T-cell (primary cell): ENCODE measurements at regions not wholly inside any gene's neighbourhood (a gene's known extent, or its start where the extent isn't known, plus 50 kb on each side); places are given as distances from the start of the nearest gene placed in this dataset.

Experiments
- ATAC-seq, 4 experiments: fragments of 200-7000 bp in 3 of 4; fragments of 150-1000 bp in 1 of 4; cut with Tn5 transposase; replicated peaks in 1 of 4; 1 replicate in 3 of 4; 2 replicates in 1 of 4; pipeline ENCODE4 v1.10.0; 2021; ENCODE audit warnings: moderate library complexity in 3 of 4, mild to moderate bottlenecking in 2 of 4, moderate number of reproducible peaks in 1 of 4
- CTCF ChIA-PET, 2 donors: fragments of 300-600 bp; sonication (Branson Sonifier 250); formaldehyde crosslinking; loops; one replicate each; lab custom pipeline; 2022; ENCODE audit warnings: antibody characterized with exemption in 2 of 2; lab: Charles Lee
- POLR2A ChIA-PET, 2 donors: fragments of 300-600 bp; sonication (Branson Sonifier 250); formaldehyde crosslinking; loops; one replicate each; lab custom pipeline; 2022; ENCODE audit warnings: antibody characterized with exemption in 2 of 2; lab: Charles Lee
- DNase-seq, 35 experiments: peaks; one replicate each; pipeline versions ENCODE4 v3.0.0 to v3.0.0-alpha.2; 2013 to 2023
- H3K27ac ChIP-seq: one replicate; pipeline ENCODE4 v1.5.1; 2013; ENCODE audit warnings: low read length
- H3K27me3 ChIP-seq, 2 experiments: replicated peaks in 1 of 2; 1 replicate in 1 of 2; 2 replicates in 1 of 2; pipeline versions ENCODE4 v1.6.1 to v1.7.0; 2013; ENCODE audit warnings: low read length in 1 of 2, mixed read lengths in 1 of 2; ENCODE audit not compliant: control insufficient read depth in 2 of 2, insufficient read depth in 2 of 2; ENCODE audit errors: extremely low read depth in 1 of 2
- H3K36me3 ChIP-seq, 2 donors: 1 replicate in 1 of 2; 2 replicates in 1 of 2; pipeline versions ENCODE4 v1.6.1 to v1.7.0; 2013; ENCODE audit warnings: low read length in 1 of 2; ENCODE audit not compliant: control insufficient read depth in 2 of 2, insufficient read depth in 1 of 2; ENCODE audit errors: extremely low read depth in 1 of 2
- H3K4me1 ChIP-seq, 2 experiments: 1 replicate in 1 of 2; 2 replicates in 1 of 2; pipeline versions ENCODE4 v1.6.1 to v1.7.0; 2013; ENCODE audit warnings: low read length in 2 of 2, mixed read lengths in 1 of 2; ENCODE audit not compliant: insufficient read depth in 2 of 2, control insufficient read depth in 1 of 2; ENCODE audit errors: extremely low read depth in 1 of 2
- H3K4me3 ChIP-seq, 2 donors: 1 replicate in 1 of 2; 2 replicates in 1 of 2; pipeline versions ENCODE4 v1.5.1 to v1.7.0; 2013; ENCODE audit warnings: mild to moderate bottlenecking in 2 of 2, low read length in 1 of 2, moderate library complexity in 1 of 2; ENCODE audit not compliant: control insufficient read depth in 1 of 2; ENCODE audit errors: extremely low read depth in 1 of 2
- H3K9me3 ChIP-seq: 2 replicates; pipeline ENCODE4 v1.7.0; 2013
- H3K27ac Mint-ChIP-seq, 2 donors: one replicate each; pipeline ENCODE4 v1.8.0; 2020 to 2021; ENCODE audit warnings: mild to moderate bottlenecking in 2 of 2, mixed read lengths in 2 of 2
- H3K27me3 Mint-ChIP-seq, 2 donors: one replicate each; pipeline ENCODE4 v1.8.0; 2021 to 2022; ENCODE audit warnings: mixed read lengths in 2 of 2
- H3K36me3 Mint-ChIP-seq: one replicate; pipeline ENCODE4 v1.8.0; 2021; ENCODE audit warnings: mixed read lengths
- H3K4me1 Mint-ChIP-seq, 3 donors: one replicate each; pipeline ENCODE4 v1.8.0; 2020 to 2022; ENCODE audit warnings: mixed read lengths in 3 of 3, mild to moderate bottlenecking in 1 of 3
- H3K4me3 Mint-ChIP-seq, 3 donors: one replicate each; pipeline ENCODE4 v1.8.0; 2020 to 2022; ENCODE audit warnings: mild to moderate bottlenecking in 3 of 3, mixed read lengths in 3 of 3, moderate library complexity in 3 of 3
- H3K9me3 Mint-ChIP-seq, 3 donors: one replicate each; pipeline ENCODE4 v1.8.0; 2020 to 2022; ENCODE audit warnings: mixed read lengths in 3 of 3
- WGBS: methylation state at CpG from one replicate; pipeline ENCODE4 v1.1.5; 2013; ENCODE audit warnings: missing lambda C conversion rate; ENCODE audit not compliant: insufficient coverage; 5-methylcytosine and 5-hydroxymethylcytosine counted together

DNA sequence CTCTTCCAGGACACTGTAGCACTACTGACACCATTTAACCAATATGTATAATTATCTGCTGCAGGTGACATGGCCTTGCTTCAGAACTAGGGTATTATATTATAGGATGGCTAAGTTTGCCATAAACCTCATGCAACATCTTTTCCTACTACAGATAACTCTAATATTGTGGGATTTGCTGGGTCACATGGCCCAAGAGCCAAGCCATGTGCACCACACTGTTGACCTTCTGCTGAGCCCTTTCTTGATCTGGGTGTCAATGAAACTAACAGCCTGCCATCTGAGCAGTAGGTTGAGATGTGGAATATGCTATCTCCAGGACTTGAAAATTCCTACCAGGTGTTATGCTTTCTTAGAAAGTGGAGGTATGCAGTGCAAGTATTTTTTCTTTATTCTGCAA lies 2291.1 kb downstream of the MRPL39 start:
- Histone ChIP-seq H3K4me3 (no peak overlapping the region), H3K9me3 (no peaks in the 10 kb centered on the region), H3K4me1 (no peaks in the 10 kb centered on the region), H3K27ac (no peak overlapping the region), H3K36me3 (no peaks in the 10 kb centered on the region), H3K27me3 (no peaks in the 10 kb centered on the region)
- H3K36me3 Mint-ChIP-seq, result no peaks in the 10 kb centered on the region
- no peak for ATAC-seq
- no peak overlapping the region for H3K27ac Mint-ChIP-seq
- ChIA-PET POLR2A (no interaction called here), CTCF (no interaction called here)
- no peaks in the 10 kb centered on the region for H3K4me1 Mint-ChIP-seq
- no peaks in the 10 kb centered on the region for H3K27me3 Mint-ChIP-seq
- no peak for DNase-seq
- peaks cover 0 to 6% (median 0%) of the 10 kb centered on the region in 3 donors for H3K9me3 Mint-ChIP-seq
- no peak overlapping the region for H3K4me3 Mint-ChIP-seq

DNA sequence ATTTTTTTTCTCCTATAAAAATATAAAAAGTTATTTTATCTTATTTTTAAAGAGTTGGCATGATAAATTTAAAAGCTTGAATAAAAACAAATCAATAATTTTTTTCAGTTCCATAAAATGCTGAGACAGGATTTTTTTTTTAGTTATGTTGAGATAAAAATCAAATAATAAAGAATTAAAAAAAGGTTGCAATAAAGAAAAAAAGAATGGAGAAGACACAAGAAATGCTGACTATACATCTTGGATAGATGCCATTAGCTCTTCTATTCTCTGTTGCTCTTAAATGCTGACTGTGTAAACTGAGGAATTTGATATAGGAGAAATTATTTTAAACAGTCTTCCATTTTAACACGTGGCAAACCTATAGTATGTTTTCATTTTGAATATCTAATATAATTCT lies 2298.5 kb downstream of the MRPL39 start:
- Histone ChIP-seq H3K4me1 (no peaks in the 10 kb centered on the region), H3K36me3 (no peaks in the 10 kb centered on the region), H3K27me3 (no peaks in the 10 kb centered on the region), H3K27ac (no peak overlapping the region), H3K9me3 (no peaks in the 10 kb centered on the region), H3K4me3 (no peak overlapping the region)
- Mint-ChIP-seq H3K27me3 (no peaks in the 10 kb centered on the region), H3K4me1 (no peaks in the 10 kb centered on the region), H3K27ac (no peak overlapping the region), H3K4me3 (no peak overlapping the region), H3K9me3 (peaks cover 0 to 7% (median 5%) of the 10 kb centered on the region in 3 donors), H3K36me3 (no peaks in the 10 kb centered on the region)
- no CpG with 5 or more reads among the region's 1 CpG for WGBS
- ATAC-seq, result no peak
- ChIA-PET CTCF (interaction anchor here in 1 of 2 donors (0.5 kb wide), 1 partner anchor 738 kb away, joined by 3 read pairs; no protein-coding TSS in a partner anchor), POLR2A (no interaction called here)
- no peak for DNase-seq

- Mint-ChIP-seq H3K27ac (no peak overlapping the region), H3K9me3 (peaks cover 0 to 12% (median 2%) of the 10 kb centered on the region in 3 donors), H3K4me1 (no peaks in the 10 kb centered on the region), H3K4me3 (no peak overlapping the region), H3K36me3 (no peaks in the 10 kb centered on the region), H3K27me3 (no peaks in the 10 kb centered on the region)
- Histone ChIP-seq H3K4me3 (no peak overlapping the region), H3K9me3 (no peaks in the 10 kb centered on the region), H3K36me3 (no peaks in the 10 kb centered on the region), H3K27ac (no peak overlapping the region), H3K27me3 (no peaks in the 10 kb centered on the region), H3K4me1 (no peaks in the 10 kb centered on the region)
- POLR2A ChIA-PET, result no interaction called here
- ATAC-seq (no peak), DNase-seq (no peak)
- WGBS, result no CpG with 5 or more reads among the region's 1 CpG
- CTCF ChIA-PET, result no interaction called here
Measured at GRCh38 chr21:23307065-23307464, 2300.2 kb downstream of the MRPL39 start.

- DNase-seq, result no peak
- WGBS, result no CpG with 5 or more reads among the region's 3 CpGs
- Mint-ChIP-seq H3K4me3 (no peak overlapping the region), H3K36me3 (no peaks in the 10 kb centered on the region), H3K4me1 (no peaks in the 10 kb centered on the region), H3K9me3 (peaks cover 9 to 17% (median 17%) of the 10 kb centered on the region in 3 donors), H3K27ac (no peak overlapping the region), H3K27me3 (no peaks in the 10 kb centered on the region)
- no peak for ATAC-seq
- CTCF ChIA-PET, result no interaction called here
- H3K36me3 ChIP-seq, result no peaks in the 10 kb centered on the region
- no peak overlapping the region for H3K27ac ChIP-seq
- H3K27me3 ChIP-seq, result no peaks in the 10 kb centered on the region
- no peaks in the 10 kb centered on the region for H3K4me1 ChIP-seq
- POLR2A ChIA-PET, result no interaction called here
- no peaks in the 10 kb centered on the region for H3K9me3 ChIP-seq
- no peak overlapping the region for H3K4me3 ChIP-seq
Measured at GRCh38 chr21:23292292-23292691, 2294.1 kb downstream of the NCAM2 start.

GRCh38 chr21:23281917-23282316 lies 2283.7 kb downstream of the NCAM2 start:
- no peaks in the 10 kb centered on the region for H3K27me3 ChIP-seq
- no peaks in the 10 kb centered on the region for H3K27me3 Mint-ChIP-seq
- no peak overlapping the region for H3K4me3 Mint-ChIP-seq
- H3K27ac ChIP-seq, result no peak overlapping the region
- H3K4me1 ChIP-seq, result no peaks in the 10 kb centered on the region
- CTCF ChIA-PET, result no interaction called here
- H3K4me3 ChIP-seq, result no peak overlapping the region
- no CpG with 5 or more reads among the region's 2 CpGs for WGBS
- H3K4me1 Mint-ChIP-seq, result no peaks in the 10 kb centered on the region
- H3K36me3 ChIP-seq, result no peaks in the 10 kb centered on the region
- ATAC-seq (no peak), DNase-seq (no peak)
- no peak overlapping the region for H3K27ac Mint-ChIP-seq
- POLR2A ChIA-PET, result no interaction called here
- H3K9me3 ChIP-seq, result no peaks in the 10 kb centered on the region
- H3K9me3 Mint-ChIP-seq, result peaks cover 0 to 11% (median 5%) of the 10 kb centered on the region in 3 donors
- H3K36me3 Mint-ChIP-seq, result no peaks in the 10 kb centered on the region

GRCh38 chr21:23249760-23250159 lies 2251.6 kb downstream of the NCAM2 start:
- no CpG with 5 or more reads among the region's 1 CpG for WGBS
- H3K36me3 Mint-ChIP-seq, result no peaks in the 10 kb centered on the region
- ATAC-seq, result no peak
- no peak for DNase-seq
- POLR2A ChIA-PET, result no interaction called here
- H3K27ac Mint-ChIP-seq, result no peak overlapping the region
- H3K4me3 Mint-ChIP-seq, result no peak overlapping the region
- no peaks in the 10 kb centered on the region for H3K4me1 Mint-ChIP-seq
- no peaks in the 10 kb centered on the region for H3K4me1 ChIP-seq
- CTCF ChIA-PET, result no interaction called here
- H3K9me3 Mint-ChIP-seq, result peaks cover 0 to 9% (median 8%) of the 10 kb centered on the region in 3 donors
- H3K4me3 ChIP-seq, result no peak overlapping the region
- H3K27me3 Mint-ChIP-seq, result no peaks in the 10 kb centered on the region
- H3K9me3 ChIP-seq, result no peaks in the 10 kb centered on the region
- H3K27ac ChIP-seq, result no peak overlapping the region
- H3K27me3 ChIP-seq, result no peaks in the 10 kb centered on the region
- no peaks in the 10 kb centered on the region for H3K36me3 ChIP-seq

- Histone ChIP-seq H3K4me3 (no peak overlapping the region), H3K9me3 (no peaks in the 10 kb centered on the region), H3K27me3 (no peaks in the 10 kb centered on the region), H3K36me3 (no peaks in the 10 kb centered on the region), H3K27ac (no peak overlapping the region), H3K4me1 (no peaks in the 10 kb centered on the region)
- H3K9me3 Mint-ChIP-seq, result peaks cover 4 to 8% (median 6%) of the 10 kb centered on the region in 3 donors
- H3K4me3 Mint-ChIP-seq, result no peak overlapping the region
- no peak overlapping the region for H3K27ac Mint-ChIP-seq
- DNase-seq (no peak), ATAC-seq (no peak)
- no peaks in the 10 kb centered on the region for H3K36me3 Mint-ChIP-seq
- no CpG with 5 or more reads among the region's 2 CpGs for WGBS
- CTCF ChIA-PET, result no interaction called here
- H3K4me1 Mint-ChIP-seq, result no peaks in the 10 kb centered on the region
- H3K27me3 Mint-ChIP-seq, result no peaks in the 10 kb centered on the region
- POLR2A ChIA-PET, result no interaction called here
Measured at GRCh38 chr21:23247334-23247733, 2249.1 kb downstream of the NCAM2 start.
